ENCODE measurements at regions not wholly inside any gene's neighbourhood (a gene's known extent, or its start where the extent isn't known, plus 50 kb on each side); places are given as distances from the start of the nearest gene placed in this dataset.

DNA sequence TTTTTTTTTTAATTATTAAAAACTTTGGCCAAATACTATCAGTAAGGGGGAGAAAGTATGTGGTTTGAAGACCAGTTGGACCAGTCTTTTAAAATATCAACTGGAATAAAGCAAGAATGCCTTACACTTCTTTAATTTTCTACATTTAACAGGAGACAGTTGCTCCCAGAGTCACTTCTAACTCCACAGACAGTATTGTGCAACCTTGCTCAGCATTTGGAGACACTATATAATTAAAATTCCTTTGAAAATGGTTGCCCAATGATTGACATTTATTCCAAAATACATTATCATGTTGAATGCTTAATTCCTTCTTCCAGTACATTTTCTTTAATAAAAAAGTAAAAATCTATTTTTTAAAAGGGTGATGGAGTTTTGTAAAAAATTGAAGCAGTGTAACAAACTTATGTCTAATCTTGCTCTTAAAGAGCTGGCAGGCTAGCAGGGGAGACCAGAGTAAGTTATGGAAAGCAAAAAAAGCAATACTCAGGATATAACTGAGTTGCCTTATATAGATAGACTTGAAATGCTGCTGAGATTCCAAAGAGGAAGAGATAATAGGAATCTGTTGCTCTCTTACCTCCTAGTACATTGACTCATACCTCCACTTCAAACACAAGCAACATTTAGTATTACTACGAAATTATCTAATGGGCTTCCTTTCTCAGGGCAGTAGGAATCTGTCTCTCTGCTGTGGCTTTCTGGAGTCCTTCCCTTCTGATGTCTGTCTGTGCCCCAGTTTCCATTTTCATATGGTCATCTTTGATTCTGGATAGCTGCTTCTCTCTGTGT lies 69.7 kb upstream of the RGL1 start:
- no peak for DNase-seq (ENCODE audit: low read depth)
- H3K4me3 ChIP-seq (ENCODE audit: low read depth, low read length) = no peak overlapping the region
- in situ Hi-C loops (cut with HindIII; ENCODE audit: low sequenced_read_pairs) = no loop called here
- TF ChIP-seq, protein P1, sequence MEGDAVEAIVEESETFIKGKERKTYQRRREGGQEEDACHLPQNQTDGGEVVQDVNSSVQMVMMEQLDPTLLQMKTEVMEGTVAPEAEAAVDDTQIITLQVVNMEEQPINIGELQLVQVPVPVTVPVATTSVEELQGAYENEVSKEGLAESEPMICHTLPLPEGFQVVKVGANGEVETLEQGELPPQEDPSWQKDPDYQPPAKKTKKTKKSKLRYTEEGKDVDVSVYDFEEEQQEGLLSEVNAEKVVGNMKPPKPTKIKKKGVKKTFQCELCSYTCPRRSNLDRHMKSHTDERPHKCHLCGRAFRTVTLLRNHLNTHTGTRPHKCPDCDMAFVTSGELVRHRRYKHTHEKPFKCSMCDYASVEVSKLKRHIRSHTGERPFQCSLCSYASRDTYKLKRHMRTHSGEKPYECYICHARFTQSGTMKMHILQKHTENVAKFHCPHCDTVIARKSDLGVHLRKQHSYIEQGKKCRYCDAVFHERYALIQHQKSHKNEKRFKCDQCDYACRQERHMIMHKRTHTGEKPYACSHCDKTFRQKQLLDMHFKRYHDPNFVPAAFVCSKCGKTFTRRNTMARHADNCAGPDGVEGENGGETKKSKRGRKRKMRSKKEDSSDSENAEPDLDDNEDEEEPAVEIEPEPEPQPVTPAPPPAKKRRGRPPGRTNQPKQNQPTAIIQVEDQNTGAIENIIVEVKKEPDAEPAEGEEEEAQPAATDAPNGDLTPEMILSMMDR (IDR thresholded peaks at IDR 0.05; ENCODE audit: low read depth, low read length, missing control alignments) = no peak

DNA sequence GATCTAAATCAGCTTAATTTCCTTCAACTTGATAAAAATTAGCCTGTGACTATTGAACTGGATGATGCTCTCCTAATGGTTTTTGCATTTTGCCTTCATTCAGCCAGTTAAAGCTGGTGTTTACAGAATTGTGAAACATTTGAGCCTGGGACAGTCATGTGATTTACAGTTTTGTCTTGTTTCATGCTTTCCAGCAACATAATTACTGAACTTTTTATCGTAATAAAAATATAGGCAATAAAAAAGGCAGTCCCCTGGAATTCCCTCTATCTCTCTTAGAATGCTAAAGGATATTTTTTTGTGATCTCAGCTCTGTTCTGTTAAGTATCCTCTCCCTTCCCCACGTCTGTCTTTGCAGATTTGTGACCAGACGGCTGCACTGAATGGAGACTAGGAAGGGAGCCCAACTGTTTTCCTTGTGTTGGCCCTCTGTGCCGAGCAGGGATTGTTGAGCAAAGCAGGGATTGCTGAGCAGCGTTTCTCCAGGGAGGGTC lies 70.3 kb upstream of the RGL1 start:
- no peak for DNase-seq (ENCODE audit: low read depth)
- no peak overlapping the region for H3K4me3 ChIP-seq (ENCODE audit: low read depth, low read length)
- TF ChIP-seq, protein P1 (IDR thresholded peaks at IDR 0.05; ENCODE audit: low read depth, low read length, missing control alignments) = no peak
- in situ Hi-C loops (cut with HindIII; ENCODE audit: low sequenced_read_pairs) = no loop called here

DNA sequence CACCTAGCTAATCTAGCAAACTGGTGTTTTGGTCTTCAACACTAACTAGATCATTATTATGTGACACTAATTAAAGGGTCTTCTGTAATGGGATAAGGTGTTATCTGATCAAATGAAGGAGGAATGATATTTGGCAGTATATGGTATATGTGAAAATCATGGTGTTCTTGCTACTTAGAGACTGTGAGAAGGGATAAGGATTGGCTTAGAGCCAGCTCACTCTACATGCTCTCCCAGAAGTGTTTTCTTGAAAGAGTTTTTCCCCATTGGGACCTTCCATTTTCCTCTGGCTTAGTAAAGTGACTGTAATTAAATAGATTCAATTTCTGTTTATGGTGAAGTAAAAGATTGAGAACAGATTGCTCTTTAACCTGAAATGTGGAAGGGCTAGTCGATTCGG lies 71.2 kb upstream of the RGL1 start:
- no peak overlapping the region for H3K4me3 ChIP-seq (ENCODE audit: low read depth, low read length)
- in situ Hi-C loops (cut with HindIII; ENCODE audit: low sequenced_read_pairs) = no loop called here
- DNase-seq (ENCODE audit: low read depth) = no peak
- TF ChIP-seq, protein P1 (IDR thresholded peaks at IDR 0.05; ENCODE audit: low read depth, low read length, missing control alignments) = no peak

DNA sequence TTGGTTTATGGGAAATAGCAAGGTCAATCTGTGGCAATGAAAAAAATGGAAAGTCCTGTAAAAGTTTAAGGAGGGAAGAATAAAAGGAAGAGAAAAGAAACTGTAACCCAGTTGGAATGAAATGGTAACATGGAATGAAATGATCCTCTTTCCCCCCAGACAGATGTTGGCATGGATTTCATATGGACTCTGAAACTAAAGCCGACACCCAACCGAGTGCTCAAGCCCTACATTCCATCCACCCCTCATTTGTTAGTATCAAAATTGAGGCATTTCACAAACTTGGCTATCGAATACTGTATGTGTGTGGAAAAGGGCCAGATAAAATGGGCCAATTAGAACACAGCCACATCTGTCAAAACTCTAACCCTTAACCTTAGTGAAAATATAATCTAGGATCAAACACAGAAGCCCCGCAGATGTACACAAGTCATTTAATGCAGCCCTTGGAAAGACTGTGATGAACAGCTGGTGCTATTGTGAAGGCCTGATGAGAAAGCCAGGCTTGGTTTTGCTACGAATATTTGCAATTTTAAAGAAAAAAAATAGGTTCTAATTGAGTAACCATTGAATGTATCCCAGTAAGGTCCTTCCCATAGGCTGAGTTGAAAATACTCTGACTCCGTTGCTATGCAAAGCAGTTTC lies 72.6 kb upstream of the RGL1 start:
- in situ Hi-C loops (cut with HindIII; ENCODE audit: low sequenced_read_pairs) = no loop called here
- DNase-seq (ENCODE audit: low read depth) = no peak
- TF ChIP-seq, protein P1 (IDR thresholded peaks at IDR 0.05; ENCODE audit: low read depth, low read length, missing control alignments) = no peak
- H3K4me3 ChIP-seq (ENCODE audit: low read depth, low read length) = no peak overlapping the region

DNA sequence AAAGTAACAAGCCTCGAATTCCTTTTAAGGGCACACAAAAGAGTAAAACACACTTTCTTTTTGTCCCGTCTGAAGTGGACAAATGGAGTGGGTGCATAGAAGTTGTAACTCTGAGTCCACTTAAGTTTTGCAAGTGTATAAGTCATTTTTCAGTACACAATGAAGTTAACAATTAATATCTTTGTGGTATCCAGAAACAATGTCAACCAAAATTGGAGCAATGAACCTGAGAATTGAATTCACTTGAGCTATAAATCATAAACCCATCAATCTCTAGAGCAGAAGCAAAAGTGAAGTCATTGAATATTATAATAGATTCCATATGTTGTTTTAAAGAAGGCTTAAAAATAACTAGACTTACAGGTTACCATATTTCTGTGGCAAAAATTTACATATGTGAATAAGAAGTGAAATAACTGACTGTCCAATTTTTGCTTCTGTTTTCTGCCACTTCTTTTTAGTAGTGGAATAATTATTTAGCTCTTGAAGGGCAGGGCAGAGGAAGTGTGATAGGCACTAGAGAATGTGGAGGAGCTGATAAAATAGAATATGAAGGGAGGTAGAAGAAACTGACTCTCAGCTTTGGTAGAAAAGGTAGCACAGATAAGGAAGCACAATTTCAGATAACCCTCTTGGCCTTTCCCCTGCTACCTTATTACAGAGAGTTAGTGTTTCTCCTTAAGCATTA lies 73.9 kb upstream of the RGL1 start:
- TF ChIP-seq, protein P1 (IDR thresholded peaks at IDR 0.05; ENCODE audit: low read depth, low read length, missing control alignments) = no peak
- in situ Hi-C loops (cut with HindIII; ENCODE audit: low sequenced_read_pairs) = no loop called here
- no peak for DNase-seq (ENCODE audit: low read depth)
- no peak overlapping the region for H3K4me3 ChIP-seq (ENCODE audit: low read depth, low read length)

DNA sequence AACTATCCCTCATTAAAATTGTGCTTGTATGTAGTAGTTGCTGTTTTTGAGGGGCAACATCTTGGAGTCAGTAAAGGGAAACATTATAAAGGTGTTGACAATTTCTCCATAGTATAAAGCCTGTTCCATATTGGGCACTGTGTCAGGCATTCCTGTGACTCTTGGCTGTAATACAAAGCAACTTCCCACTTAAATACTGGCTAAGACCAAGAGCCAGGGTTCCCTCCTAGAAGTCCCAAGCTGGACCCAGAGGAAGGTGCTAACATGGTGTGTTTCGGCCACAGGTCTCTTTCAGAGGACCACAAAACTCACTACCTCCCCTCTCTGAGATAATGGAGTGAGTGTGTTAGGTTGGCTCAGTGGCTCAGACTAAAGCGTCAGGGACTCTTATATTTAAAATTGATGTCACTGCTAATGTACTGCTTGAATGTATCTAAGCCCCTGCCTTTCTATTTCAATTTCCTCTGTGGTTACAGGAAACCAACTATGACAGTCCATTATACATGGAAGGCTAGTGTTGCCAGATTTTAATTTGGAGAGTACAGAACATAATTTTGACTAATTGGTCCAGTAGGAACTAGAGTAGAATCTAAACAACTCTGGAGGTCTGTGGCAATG lies 74.7 kb upstream of the RGL1 start:
- in situ Hi-C loops (cut with HindIII; ENCODE audit: low sequenced_read_pairs) = no loop called here
- no peak overlapping the region for H3K4me3 ChIP-seq (ENCODE audit: low read depth, low read length)
- no peak for DNase-seq (ENCODE audit: low read depth)
- TF ChIP-seq, protein P1 (IDR thresholded peaks at IDR 0.05; ENCODE audit: low read depth, low read length, missing control alignments) = no peak

All from astrocyte of the cerebellum (primary cell).